Neural cell (in vitro differentiated cells): ENCODE measurements at regions not wholly inside any gene's neighbourhood (a gene's known extent, or its start where the extent isn't known, plus 50 kb on each side); places are given as distances from the start of the nearest gene placed in this dataset.

ENCODE experiments used
- H2AFZ ChIP-seq: fragments of 200-600, 300-800 bp; sonication (generic), shearing (Covaris generic); 2 replicates; pipeline ENCODE4 v1.6.0; 2014; ENCODE audit warnings: low read depth, mild to moderate bottlenecking, antibody characterized with exemption, low read length, moderate library complexity
- H3F3A ChIP-seq: fragments of 200-600 bp; shearing (Covaris generic); 2 replicates; pipeline ENCODE4 v1.6.1; 2016; ENCODE audit warnings: mild to moderate bottlenecking, moderate library complexity, mixed read lengths, antibody characterized with exemption, low read length; ENCODE audit not compliant: insufficient read depth, poor library complexity, severe bottlenecking
- H3K27ac ChIP-seq: fragments of 200-600, 300-800 bp; sonication (generic), shearing (Covaris generic); 2 replicates; pipeline ENCODE4 v1.5.1; 2014; ENCODE audit warnings: mild to moderate bottlenecking, low read length, moderate library complexity
- H3K27me3 ChIP-seq: fragments of 300-800, 200-600 bp; sonication (generic), shearing (Covaris generic); 2 replicates; pipeline ENCODE4 v1.6.0; 2014; ENCODE audit warnings: mild to moderate bottlenecking, low read depth, low read length, moderate library complexity; ENCODE audit not compliant: insufficient read depth
- H3K36me3 ChIP-seq: fragments of 300-800, 200-600 bp; sonication (generic), shearing (Covaris generic); 2 replicates; pipeline ENCODE4 v1.5.1; 2014; ENCODE audit warnings: mild to moderate bottlenecking, antibody characterized with exemption, low read length, moderate library complexity; ENCODE audit not compliant: insufficient read depth
- H3K4me2 ChIP-seq: fragments of 300-800, 200-600 bp; sonication (generic), shearing (Covaris generic); 2 replicates; pipeline ENCODE4 v1.6.0; 2014; ENCODE audit warnings: mild to moderate bottlenecking, low read length
- H3K4me3 ChIP-seq: fragments of 300-800, 200-600 bp; sonication (generic), shearing (Covaris generic); 2 replicates; pipeline ENCODE4 v1.5.1; 2014; ENCODE audit warnings: mild to moderate bottlenecking, low read length, moderate library complexity
- H3K79me2 ChIP-seq: fragments of 200-600 bp; shearing (Covaris generic); replicated peaks from 2 replicates; pipeline ENCODE4 v1.6.0; 2014; ENCODE audit warnings: mild to moderate bottlenecking, low read length, moderate library complexity; ENCODE audit not compliant: insufficient read depth
- H3K9ac ChIP-seq: fragments of 300-800, 200-600 bp; sonication (generic), shearing (Covaris generic); 2 replicates; pipeline ENCODE4 v1.6.1; 2016; ENCODE audit warnings: mild to moderate bottlenecking, low read length, mixed read lengths
- H3K9me2 ChIP-seq: fragments of 200-600 bp; shearing (Covaris generic); 2 replicates; pipeline ENCODE4 v1.6.1; 2016; ENCODE audit warnings: mild to moderate bottlenecking, low read length, mixed read lengths; ENCODE audit not compliant: insufficient read depth
- H3K9me3 ChIP-seq: fragments of 200-600, 300-800 bp; sonication (generic), shearing (Covaris generic); 2 replicates; pipeline ENCODE4 v1.6.1; 2016; ENCODE audit warnings: mild to moderate bottlenecking, mixed run types, low read length, moderate library complexity, mixed read lengths
- H4K20me1 ChIP-seq: fragments of 200-600 bp; shearing (Covaris generic); 2 replicates; pipeline ENCODE4 v1.6.1; 2016; ENCODE audit warnings: mild to moderate bottlenecking, mixed run types; ENCODE audit not compliant: insufficient read depth
- CTCF ChIP-seq: fragments of 450-650 bp; IDR thresholded peaks from 2 replicates; pipeline ENCODE4 v1.5.1; 2014; ENCODE audit warnings: antibody characterized with exemption, mild to moderate bottlenecking, moderate library complexity; ENCODE audit not compliant: poor library complexity, severe bottlenecking
- EP300 ChIP-seq: fragments of 450-650 bp; conservative IDR thresholded peaks from 2 replicates; pipeline ENCODE4 v1.6.1; 2014; ENCODE audit warnings: antibody characterized with exemption, mild to moderate bottlenecking, moderate library complexity; ENCODE audit not compliant: poor library complexity, severe bottlenecking
- EZH2 ChIP-seq: fragments of 200-600, 300-800 bp; shearing (Covaris generic), sonication (generic); IDR thresholded peaks from 2 replicates; pipeline ENCODE4 v1.6.1; 2014; ENCODE audit warnings: antibody characterized with exemption, low read length, borderline replicate concordance, mild to moderate bottlenecking; ENCODE audit not compliant: insufficient read depth, poor library complexity, severe bottlenecking
- MXI1 ChIP-seq: fragments of 450-650 bp; conservative IDR thresholded peaks from 2 replicates; pipeline ENCODE4 v1.6.1; 2014; ENCODE audit warnings: antibody characterized with exemption, mild to moderate bottlenecking; ENCODE audit not compliant: poor library complexity, severe bottlenecking
- POLR2AphosphoS5 ChIP-seq: IDR thresholded peaks from 2 replicates; pipeline ENCODE4 v1.6.1; 2012
- RAD21 ChIP-seq: fragments of 450-650 bp; conservative IDR thresholded peaks from 2 replicates; pipeline ENCODE4 v1.6.1; 2014; ENCODE audit warnings: antibody characterized with exemption, mild to moderate bottlenecking, moderate library complexity
- REST ChIP-seq: IDR thresholded peaks from 2 replicates; pipeline ENCODE4 v1.6.1; 2012; ENCODE audit warnings: borderline replicate concordance
- TAF1 ChIP-seq: IDR thresholded peaks from 2 replicates; pipeline ENCODE4 v1.6.1; 2012; ENCODE audit warnings: low read depth
- small RNA-seq, 3 experiments: library from RNA; depleted of rRNA; stranded (forward); fragments of <200 nt; gene quantifications; one replicate each; pipeline ENCODE3, GENCODE V24; 2012

- H3K4me2 ChIP-seq, result no peak overlapping the region
- H3F3A ChIP-seq, result no peaks in the 10 kb centered on the region
- no peaks in the 10 kb centered on the region for H3K9me2 ChIP-seq
- H3K4me3 ChIP-seq, result no peak overlapping the region
- no peak overlapping the region for H3K27ac ChIP-seq
- no peaks in the 10 kb centered on the region for H3K79me2 ChIP-seq
- H3K27me3 ChIP-seq, result no peaks in the 10 kb centered on the region
- no peaks in the 10 kb centered on the region for H4K20me1 ChIP-seq
- H3K9ac ChIP-seq, result no peak overlapping the region
- no peak for TF ChIP-seq EZH2
- TF ChIP-seq POLR2AphosphoS5, result no peak
- no peak for TF ChIP-seq MXI1
- TF ChIP-seq EP300, result no peak
- TF ChIP-seq TAF1, result no peak
- no peak for TF ChIP-seq CTCF
- no peak for TF ChIP-seq RAD21
- no peak for TF ChIP-seq REST
- no peaks in the 10 kb centered on the region for H3K36me3 ChIP-seq
- H3K9me3 ChIP-seq, result no peaks in the 10 kb centered on the region
- no peak overlapping the region for H2AFZ ChIP-seq
These were observed 60.2 kb upstream of the STEAP1 start for GRCh38 chr7:90094030-90094429.

Small RNAs in the stretch of these regions (small RNA-seq; reads per million reads assigned to genes)
- gene RNU6-274P, result 0 to 1.4 (median 0.07) reads per million in 3 experiments
